HT1080 (cell line): ENCODE measurements at regions not wholly inside any gene's neighbourhood (a gene's known extent, or its start where the extent isn't known, plus 50 kb on each side); places are given as distances from the start of the nearest gene placed in this dataset.
A peak's percentile ranks its signal among the peaks of the same experiment; 100 is the strongest.
"Not testable (repeated sequence)": the region's sequence is repeated elsewhere in the genome, so short reads cannot be mapped to it uniquely, and the experiment has no call there.

Experiments used
- DNase-seq: peaks from one replicate; pipeline ENCODE4 v3.0.0-alpha.2; 2015; ENCODE audit warnings: low read depth

- no peak for DNase-seq
Measured at GRCh38 chr5:124620743-124621142, 125.7 kb downstream of the ZNF608 start.

- no peak for DNase-seq
Measured at GRCh38 chr5:124619121-124619520, 127.3 kb downstream of the ZNF608 start.

- no peak for DNase-seq
Measured at GRCh38 chr5:124617787-124618186, 128.7 kb downstream of the ZNF608 start.

GRCh38 chr5:124614836-124615385, 131.5 kb downstream of the ZNF608 start:
- no peak for DNase-seq

- DNase-seq, result no peak
Measured at GRCh38 chr5:124614105-124614504, 132.3 kb downstream of the ZNF608 start.

- DNase-seq, result no peak
Measured at GRCh38 chr5:124613273-124613953, 133.0 kb downstream of the ZNF608 start.

- no peak for DNase-seq
Measured at GRCh38 chr5:124612023-124612422, 134.4 kb downstream of the ZNF608 start.

GRCh38 chr5:124611262-124611661, 135.2 kb downstream of the ZNF608 start:
- DNase-seq, result not testable (repeated sequence)

GRCh38 chr5:124609685-124610084, 136.8 kb downstream of the ZNF608 start:
- DNase-seq, result not testable (repeated sequence)

- no peak for DNase-seq
Measured at GRCh38 chr5:124606543-124606942, 139.9 kb downstream of the ZNF608 start.

- no peak for DNase-seq
Measured at GRCh38 chr5:124606093-124606492, 140.3 kb downstream of the ZNF608 start.

- DNase-seq, result no peak
Measured at GRCh38 chr5:124605541-124605940, 140.9 kb downstream of the ZNF608 start.

- no peak for DNase-seq
Measured at GRCh38 chr5:124604419-124604818, 142.0 kb downstream of the ZNF608 start.

- DNase-seq, result no peak
Measured at GRCh38 chr5:124602925-124603650, 143.4 kb downstream of the ZNF608 start.

GRCh38 chr5:124599028-124599973, 147.1 kb downstream of the ZNF608 start:
- peak; percentile 43 for DNase-seq

GRCh38 chr5:124596595-124597421, 149.6 kb downstream of the ZNF608 start:
- DNase-seq, result peak; percentile 88

GRCh38 chr5:124593952-124594351, 152.5 kb downstream of the ZNF608 start:
- DNase-seq, result no peak

GRCh38 chr5:124592891-124593290, 153.5 kb downstream of the ZNF608 start:
- DNase-seq, result no peak

- DNase-seq, result no peak
Measured at GRCh38 chr5:124591583-124591982, 154.9 kb downstream of the ZNF608 start.

- no peak for DNase-seq
Measured at GRCh38 chr5:124590686-124591085, 155.8 kb downstream of the ZNF608 start.

GRCh38 chr5:124587280-124587679, 159.2 kb downstream of the ZNF608 start:
- DNase-seq, result no peak
